Astrocyte of the hippocampus (primary cell): ENCODE measurements at regions not wholly inside any gene's neighbourhood (a gene's known extent, or its start where the extent isn't known, plus 50 kb on each side); places are given as distances from the start of the nearest gene placed in this dataset.
"Not testable (repeated sequence)": the region's sequence is repeated elsewhere in the genome, so short reads cannot be mapped to it uniquely, and the experiment has no call there.

Source experiments
- DNase-seq: peaks from one replicate; pipeline ENCODE4 v3.0.0; 2011; ENCODE audit warnings: low read depth, low spot score

DNA sequence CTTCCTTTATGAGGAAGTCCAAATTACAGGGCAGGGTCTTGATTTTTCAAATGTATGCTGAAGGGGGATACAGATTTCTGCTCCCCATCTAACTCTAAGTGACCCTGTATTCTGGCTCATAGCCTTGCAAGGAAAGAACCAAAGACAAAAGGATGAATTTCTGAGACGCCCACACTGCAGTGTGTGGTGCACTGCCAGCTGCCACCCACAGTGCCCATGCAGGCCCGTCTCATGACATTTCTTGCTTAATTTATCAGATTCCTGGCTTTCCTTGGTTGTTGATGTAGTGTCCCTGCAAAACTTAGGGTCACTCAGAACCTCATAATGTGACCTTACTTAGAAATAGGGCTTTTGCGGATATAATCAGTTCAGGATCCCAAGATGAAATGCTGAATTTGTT, 68.0 kb downstream of the CBLN4 start:
- DNase-seq, result no peak

DNA sequence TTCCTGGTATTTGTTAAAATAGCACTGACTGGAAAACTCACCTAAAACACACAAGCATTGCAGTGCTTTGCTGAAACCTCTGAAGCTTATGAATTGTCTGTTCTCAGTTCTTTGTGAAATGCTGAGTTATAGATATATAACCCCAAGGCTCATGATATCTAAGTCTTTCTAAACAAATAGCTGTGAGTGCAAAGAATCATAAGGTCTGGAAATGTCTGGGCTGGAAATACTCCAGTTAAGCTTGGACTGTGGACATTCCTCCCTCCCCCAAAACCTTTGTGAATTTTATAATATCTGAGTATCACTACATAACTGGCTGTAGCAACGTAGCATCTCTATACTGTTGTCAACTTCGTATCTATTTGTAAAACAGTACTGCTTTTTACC, 69.1 kb downstream of the CBLN4 start:
- DNase-seq, result no peak

DNA sequence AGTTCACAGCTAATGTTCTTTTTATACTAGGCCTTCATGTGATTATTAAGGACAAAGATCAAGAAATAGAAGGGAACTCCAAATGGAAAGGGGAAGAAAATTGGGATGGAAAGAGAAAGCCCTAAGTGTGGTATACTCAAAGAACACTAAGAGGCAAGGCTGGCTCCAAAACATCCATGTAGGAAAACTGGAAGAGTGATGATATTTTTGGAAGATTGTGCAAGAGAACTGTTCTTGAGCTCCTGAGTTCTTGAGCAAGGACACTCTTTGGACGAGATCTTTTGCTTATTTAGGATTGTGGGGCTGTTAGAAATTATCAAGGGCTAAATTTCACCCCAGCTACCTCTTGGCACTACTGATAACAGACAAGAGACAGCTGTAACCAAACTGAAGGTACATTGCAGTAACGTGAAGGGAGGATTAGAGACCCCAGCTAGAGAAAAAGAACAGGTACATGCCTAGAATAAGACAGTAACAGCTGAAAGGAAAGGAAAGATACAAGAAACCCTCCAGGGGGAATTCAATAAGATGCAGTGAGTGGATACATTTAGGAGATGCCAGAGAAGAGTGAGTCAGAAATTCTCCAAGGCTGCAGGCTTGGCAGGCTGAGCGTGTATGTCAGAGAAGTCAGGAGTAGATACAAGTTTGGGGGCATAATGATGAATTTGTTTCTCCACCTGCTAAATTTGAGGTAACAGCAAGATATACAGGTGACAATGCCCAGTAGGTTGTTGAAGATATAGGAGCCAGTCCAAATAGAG, 69.7 kb downstream of the CBLN4 start:
- DNase-seq, result peak; percentile 9

DNA sequence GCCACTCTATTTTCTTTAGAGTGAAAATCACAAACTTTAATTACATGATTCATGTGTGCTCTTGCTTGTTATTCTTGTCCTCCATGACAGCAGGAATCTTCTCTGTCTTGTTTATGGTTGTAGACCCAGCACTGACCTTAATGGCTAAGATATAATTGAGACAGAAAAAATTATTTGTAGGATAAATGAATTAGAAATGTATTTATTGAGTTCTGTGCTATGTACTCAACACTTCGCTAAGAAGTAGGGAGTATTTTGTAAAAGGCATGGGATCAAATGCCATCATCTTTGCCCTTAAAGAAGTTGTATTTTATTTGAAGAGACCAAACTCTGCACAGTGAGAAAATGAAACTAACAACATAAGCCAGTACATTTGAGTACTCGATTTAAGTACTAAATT, 71.2 kb downstream of the CBLN4 start:
- DNase-seq, result no peak

DNA sequence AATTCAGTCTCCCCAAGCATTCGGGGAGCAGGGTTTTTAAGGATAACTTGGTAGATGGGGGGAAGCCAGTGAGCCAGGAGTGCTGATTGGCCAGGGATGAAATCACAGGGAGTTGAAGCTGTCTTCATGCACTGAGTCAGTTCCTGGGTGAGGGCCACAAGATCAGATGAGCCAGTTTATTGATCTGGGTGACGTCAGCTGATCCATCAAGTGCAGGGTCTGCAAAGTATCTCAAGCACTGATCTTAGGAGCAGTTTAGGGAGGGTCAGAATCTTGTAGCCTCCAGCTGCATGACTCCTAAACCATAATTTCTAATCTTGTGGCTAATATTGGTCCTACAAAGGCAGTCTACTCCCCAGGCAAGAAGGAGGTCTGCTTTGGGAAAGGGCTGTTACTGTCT, 74.4 kb downstream of the CBLN4 start:
- not testable (repeated sequence) for DNase-seq

DNA sequence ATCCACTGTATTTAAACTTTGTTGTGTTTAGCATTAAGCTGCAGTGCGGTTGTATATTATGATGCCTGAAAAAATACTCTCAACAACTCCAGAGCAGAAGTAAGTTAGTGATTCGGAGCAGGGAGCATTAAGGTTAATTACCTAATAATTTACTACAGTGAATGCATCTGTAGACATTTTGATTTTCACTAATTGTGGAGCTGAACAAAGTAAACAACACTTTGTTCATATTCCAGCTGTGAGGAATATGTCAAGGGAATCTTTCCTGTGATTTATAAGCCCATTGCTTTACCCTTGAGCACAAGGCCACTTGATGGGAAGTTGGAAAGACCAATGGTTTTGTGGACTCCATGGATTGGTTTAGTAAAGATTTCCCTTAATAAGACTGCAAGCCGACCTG, 77.1 kb downstream of the CBLN4 start:
- DNase-seq, result no peak

DNA sequence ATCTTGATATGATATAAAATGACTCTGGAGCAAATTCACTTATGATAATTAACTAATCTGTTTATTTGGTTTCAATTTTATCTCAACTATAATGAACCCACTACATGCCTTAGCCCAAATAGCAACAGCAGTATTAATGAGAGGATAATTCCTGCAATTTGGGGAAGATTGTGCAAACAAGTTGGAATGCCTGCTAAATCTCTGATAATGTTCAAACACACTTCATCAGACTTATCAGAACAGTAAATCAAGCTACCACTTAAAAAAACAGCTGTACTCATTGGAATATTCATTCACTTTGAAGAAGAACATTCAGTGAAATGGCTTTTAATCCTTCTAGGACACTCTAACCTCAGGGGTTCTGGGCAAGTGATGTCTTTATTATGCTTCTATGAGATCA, 85.4 kb downstream of the CBLN4 start:
- no peak for DNase-seq

DNA sequence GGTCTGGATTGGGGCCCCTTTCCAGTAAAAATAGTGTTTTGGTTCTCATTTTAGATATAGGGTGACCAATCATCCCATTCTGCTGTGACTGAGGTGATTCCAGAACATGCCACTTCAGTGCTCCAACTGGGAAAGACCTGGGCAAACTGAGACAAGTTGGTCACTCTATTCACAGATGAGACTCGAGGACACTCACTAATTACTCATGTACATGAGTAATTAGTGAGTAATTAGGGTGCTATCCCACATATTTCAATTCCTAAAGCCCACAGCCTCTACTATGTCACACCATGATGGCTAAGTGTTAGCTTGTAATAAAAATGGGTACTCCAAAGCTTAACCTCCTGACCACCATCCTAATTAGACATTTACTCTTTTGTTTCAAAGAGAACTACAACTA, 86.0 kb downstream of the CBLN4 start:
- no peak for DNase-seq

DNA sequence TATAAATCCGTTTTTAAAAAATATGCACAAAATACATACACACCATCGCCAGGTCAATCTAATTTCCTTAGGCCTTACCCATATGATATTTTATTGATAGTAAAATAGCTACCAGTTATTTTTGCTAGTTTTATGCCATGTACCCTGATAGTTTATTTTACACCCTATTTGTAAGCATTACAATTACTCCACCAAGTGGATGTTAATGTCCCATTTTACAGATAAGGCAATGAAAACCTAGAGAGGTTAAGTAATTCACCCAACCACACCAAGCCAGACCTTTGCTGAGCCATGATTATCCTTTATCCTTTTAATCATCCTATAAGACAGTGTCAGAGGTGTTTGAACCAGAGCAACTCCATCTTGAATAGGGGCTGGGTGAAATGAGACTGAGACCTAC, 86.8 kb downstream of the CBLN4 start:
- no peak for DNase-seq

DNA sequence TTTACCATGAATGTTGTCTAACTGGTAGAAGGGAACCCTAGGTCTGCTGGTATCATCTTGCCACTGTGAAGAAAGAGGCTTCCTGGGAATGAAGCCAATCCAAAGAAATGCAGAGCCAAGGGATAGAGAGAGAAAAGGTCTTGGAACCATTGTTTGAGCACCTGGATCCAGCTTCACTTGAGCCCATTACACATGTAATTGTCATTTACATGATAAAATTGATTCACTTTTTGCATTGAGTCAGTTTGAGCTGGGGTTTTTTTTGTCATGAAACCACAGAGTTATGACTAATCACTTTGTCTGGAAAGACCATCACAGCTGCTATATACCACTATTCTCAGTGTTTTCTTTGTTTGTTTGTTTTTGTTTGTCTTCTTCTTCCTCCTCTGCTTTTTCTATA, 112.3 kb downstream of the CBLN4 start:
- DNase-seq, result peak; percentile 1

DNA sequence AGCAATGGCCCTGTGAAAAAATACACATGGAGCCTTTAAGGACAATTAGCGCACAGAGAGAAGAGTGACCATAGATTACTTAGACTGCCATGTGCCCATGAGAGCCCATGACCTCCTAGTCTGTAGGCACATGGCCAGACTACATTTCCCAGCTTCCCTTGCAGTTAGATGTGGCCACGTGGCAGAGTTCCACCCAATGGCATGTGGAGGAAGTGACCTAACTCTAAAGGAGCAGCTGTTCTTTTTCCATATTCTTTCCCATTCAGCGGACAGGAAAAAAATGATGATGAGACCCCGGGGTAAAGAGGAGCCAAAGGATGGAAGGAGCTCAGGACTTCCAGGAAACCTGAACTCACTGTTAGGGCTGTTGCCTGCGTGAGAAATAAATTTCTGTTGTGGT, 116.6 kb downstream of the CBLN4 start:
- DNase-seq, result no peak

DNA sequence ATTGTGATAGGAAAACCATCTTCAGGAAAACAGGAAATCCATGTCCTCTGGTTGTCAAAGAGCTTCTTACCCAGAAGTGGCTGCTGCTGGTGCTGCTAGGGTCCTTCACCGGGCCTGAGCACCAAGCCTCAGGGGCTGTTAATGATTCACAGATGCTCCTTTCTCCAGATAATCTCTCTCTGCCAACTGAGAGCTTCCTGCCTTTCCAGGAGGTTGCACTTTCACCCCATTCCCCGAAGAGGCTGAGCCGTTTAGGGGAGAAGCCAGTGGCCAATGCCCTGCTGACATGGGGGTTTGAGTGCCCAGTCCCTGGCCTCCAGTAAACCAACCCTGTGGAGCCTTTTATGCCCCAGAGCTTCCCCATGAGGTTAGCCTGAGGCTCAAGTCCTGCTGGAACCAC, 122.4 kb downstream of the CBLN4 start:
- no peak for DNase-seq

DNA sequence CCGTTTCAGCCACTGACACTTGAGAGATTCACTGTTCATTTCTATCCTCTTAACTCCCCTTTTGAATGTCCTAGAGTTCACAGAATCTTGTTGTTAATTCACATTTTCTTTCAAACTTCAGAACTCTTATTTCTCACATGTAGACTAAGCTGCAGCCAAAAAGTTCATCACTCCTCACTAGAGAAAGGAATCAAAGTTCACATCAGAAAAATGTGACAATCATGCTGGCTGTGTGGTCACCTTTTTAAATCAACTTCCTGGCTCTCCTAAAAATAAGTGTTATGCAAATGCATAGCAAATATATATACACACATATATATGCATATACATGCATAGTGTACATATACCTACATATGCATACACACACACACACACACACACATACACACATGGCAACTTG, 123.0 kb downstream of the CBLN4 start:
- no peak for DNase-seq

DNA sequence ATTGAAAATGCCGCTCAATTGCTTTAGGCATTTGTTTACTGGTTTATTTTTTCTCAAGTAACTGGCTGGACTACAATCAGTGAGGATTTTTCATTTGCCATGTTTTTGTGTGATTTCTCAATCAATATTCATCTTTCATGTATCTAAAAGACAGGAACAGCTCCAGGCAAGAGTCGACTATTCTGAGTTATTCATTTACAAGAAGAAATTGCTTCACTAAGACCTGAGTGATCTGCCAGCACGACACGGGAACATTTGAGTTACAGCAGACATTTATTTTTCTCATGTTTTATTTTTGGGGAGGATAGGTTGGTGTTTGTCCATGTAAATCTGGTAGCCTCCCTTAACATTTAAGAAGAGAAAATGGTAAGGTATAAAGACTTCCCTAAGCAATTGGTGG, 124.1 kb downstream of the CBLN4 start:
- DNase-seq, result no peak

DNA sequence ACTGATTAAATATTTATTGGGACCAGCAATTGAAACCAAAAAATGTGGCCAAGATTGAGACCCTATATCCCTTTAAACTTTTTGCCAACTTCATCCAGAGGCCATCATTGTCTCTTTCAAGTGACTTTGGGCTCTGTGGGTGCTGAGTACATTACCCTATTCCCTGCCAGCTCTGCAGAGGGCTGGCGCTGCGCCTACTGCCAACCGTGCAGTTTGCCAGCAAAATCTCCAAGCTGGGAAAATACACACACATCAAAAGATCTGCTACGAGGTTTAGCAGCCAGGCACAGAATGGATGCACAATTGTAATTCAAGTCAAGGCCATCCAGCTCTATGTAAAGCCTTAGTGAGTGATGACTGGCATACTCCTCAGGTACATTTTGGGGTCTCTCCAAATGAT, 125.0 kb downstream of the CBLN4 start:
- peak; percentile 7 for DNase-seq

DNA sequence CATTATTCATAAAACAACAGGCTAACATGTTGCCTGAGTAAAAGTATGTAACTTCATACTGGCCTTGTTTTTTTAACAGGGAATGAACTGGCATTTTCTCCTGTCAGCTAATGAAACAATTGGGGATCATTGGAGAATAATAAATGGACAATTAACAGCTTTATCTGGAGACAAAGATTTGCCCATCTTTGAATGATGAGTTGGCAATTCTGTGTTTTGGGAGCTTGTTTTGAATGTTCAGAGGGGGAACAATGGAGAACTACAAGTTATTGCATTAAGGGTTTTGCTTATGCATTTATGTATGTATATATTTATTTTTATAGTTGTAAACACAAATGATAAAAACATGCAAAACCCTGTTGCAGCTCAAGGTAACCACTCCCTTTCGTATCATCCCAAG, 150.3 kb downstream of the CBLN4 start:
- DNase-seq, result no peak

DNA sequence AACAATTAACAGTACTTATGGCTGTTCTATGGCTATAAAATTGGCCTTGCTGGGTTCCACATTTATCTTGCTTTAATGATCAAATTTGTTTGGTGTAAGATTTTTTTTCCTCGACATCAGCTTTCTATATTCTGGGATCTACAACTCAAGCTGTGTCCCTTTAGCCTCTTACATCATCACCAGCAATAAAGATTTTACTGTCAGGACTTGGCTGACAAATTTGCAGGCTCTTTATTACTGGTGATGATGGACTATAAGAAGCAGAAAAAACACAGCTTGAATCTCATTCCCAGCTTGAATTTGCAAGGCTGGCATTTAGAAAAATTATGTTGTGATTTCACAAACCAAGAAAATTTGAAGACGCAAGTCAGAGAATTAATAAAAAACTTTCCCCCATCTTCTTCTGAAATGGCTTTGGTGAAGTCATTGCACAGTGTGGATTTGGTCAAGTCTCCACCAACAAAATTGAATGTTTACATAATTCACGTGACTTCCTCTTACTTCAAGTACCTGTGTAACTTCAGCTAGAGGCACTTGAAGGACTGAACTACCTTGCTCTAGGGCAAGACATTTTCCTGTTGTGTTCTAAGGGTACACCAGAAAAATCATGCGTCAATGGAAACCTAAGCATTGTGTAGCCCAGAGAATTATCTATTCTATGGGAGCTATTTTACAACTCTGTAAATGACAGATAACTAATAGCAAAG, 175.0 kb downstream of the CBLN4 start:
- no peak for DNase-seq

DNA sequence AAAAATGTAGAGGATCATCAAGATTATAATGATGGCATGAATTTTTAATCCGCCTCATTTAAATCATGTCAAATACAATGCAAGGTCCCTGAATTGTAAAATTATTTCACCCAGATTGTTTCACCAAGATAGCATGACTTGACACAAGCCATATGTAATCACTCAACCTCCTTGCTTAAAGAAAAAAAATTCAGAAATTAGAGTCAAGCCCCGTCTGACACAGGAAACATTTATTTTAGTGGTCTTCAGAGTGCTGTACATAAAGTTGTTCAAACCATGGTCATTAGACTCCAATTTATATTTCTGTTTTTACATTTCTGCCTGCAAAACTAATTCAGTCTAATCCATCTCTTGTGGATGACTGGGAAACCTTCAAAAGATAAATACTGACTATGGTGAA, 200.2 kb downstream of the CBLN4 start:
- no peak for DNase-seq

DNA sequence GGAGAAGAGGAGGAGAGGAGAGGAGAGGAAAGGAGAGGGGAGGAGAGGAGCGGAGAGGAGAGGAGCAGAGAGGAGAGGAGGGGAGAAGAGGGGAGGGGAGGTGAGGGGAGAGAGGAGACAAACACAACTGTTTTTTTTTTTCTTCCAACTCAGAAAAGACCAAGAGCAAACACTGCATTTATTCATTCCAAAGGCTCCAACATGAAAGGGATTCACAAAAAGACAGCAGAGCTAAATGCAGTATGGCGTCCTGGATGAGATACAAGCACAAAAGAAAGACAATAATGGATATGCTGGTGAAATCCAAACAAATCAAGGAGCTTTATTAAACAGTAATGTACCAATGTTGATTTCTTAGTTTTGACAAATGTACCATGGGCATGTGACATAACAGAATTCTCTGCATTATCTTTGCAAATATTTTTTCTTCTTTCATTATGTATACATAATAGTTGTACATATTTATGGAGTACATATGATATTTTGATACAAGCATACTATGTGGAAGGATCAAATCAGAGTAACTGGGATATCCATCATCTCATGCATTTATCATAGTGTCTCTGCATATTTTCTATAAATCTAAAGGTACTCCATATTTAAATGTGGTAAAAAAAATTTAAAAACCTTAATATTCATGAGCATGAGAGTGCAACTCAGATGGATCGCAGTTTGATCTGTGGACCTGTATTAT, 204.6 kb downstream of the CBLN4 start:
- no peak for DNase-seq

DNA sequence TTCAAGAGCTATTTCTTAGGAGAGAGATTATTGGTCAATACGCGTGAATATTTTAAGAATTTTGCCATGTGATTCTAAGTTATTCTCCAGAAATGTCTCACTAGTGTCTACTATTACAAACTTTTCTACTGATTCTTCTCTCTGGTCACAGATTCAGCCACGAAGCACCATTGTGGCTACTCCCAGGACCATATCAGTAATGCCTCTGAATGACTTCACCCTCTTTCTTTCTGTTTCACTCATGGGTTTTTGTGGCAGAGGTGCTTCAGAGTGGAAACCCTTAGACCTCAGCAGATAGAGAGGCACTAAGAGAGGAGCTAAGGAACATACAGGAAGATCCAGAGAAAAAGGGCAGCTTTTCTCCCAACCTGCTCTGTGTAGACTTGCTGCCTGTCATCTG, 211.3 kb downstream of the CBLN4 start:
- DNase-seq, result no peak

DNA sequence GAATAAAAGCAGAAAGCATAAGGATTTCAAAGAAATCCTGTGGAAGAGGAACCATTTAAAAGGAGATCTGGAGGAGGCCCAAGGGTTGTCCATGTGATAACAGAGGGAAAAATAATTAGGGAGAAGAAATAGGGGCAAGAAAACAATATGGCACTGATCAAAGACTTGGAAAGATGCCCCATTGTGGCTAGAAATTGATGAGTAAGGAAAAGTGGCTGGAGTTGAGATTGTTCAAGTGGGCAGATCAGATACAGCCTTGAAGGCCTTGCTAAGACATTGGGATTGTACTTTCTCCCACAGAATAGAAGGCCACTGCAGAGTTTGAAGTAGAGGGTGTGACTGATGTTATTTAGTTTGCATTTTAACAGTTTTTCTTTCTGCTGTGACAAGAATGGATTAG, 213.3 kb downstream of the CBLN4 start:
- no peak for DNase-seq

DNA sequence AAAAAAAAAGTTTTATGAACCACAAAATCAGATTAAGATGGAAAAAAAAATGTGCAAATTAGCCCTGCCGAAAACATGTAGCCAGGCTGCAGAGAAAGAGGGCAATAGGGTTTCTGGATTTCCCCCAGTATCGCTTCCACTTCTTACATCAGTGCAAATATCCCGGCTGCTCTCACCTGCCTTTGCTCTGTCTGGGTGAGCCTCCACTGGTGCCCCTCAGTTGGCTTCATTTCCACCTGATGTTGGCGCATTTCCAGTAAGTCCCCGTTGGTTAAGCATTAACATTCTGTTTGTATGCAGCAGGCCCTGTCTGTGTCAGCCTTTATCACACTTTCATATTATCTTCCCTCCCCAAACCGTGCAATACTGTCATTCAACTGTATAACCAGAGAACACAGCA, 215.1 kb downstream of the CBLN4 start:
- no peak for DNase-seq

DNA sequence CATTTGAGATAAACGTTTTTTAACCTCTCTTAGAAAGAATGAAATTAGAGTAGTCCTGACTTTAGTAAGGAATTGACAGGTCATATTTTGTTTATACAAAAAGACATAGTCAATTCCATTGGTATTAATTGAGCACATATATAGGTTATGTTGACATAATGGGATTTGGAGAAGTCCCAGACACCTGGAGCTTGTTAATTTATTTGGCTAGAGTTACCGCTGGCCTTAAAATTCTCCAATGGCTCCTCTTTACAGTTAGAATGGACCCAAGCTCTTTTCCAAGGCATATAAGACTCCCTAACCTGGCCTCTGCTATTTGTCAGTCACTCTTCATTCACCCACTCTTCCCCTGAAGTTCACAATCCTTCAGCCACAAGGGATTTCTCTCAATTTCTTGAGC, 221.3 kb downstream of the CBLN4 start:
- no peak for DNase-seq
